ENCODE measurements at regions not wholly inside any gene's neighbourhood (a gene's known extent, or its start where the extent isn't known, plus 50 kb on each side); places are given as distances from the start of the nearest gene placed in this dataset.
"Not testable (repeated sequence)": the region's sequence is repeated elsewhere in the genome, so short reads cannot be mapped to it uniquely, and the experiment has no call there.

GRCh38 chr9:115680231-115680630, 473.4 kb upstream of the PAPPA start:
- DNase-seq: no peak

GRCh38 chr9:115681585-115681984, 472.0 kb upstream of the PAPPA start:
- no peak for DNase-seq

GRCh38 chr9:115686069-115686468, 467.5 kb upstream of the PAPPA start:
- DNase-seq: no peak

- no peak for DNase-seq
Measured at GRCh38 chr9:115687356-115687755, 466.2 kb upstream of the PAPPA start.

- no peak for DNase-seq
Measured at GRCh38 chr9:115689331-115689730, 464.3 kb upstream of the PAPPA start.

GRCh38 chr9:115690786-115691496, 462.6 kb upstream of the PAPPA start:
- DNase-seq: no peak

GRCh38 chr9:115691693-115692092, 461.9 kb upstream of the PAPPA start:
- no peak for DNase-seq

GRCh38 chr9:115692868-115693267, 460.7 kb upstream of the PAPPA start:
- not testable (repeated sequence) for DNase-seq

- DNase-seq: peak; percentile 18
Measured at GRCh38 chr9:115694014-115694413, 459.6 kb upstream of the PAPPA start.

GRCh38 chr9:115694991-115695390, 458.6 kb upstream of the PAPPA start:
- DNase-seq: no peak

GRCh38 chr9:115712981-115713380, 440.6 kb upstream of the PAPPA start:
- no peak for DNase-seq

GRCh38 chr9:115715666-115716065, 437.9 kb upstream of the PAPPA start:
- no peak for DNase-seq

GRCh38 chr9:115717298-115717697, 436.3 kb upstream of the PAPPA start:
- no peak for DNase-seq

GRCh38 chr9:115717711-115718173, 435.8 kb upstream of the PAPPA start:
- no peak for DNase-seq

- DNase-seq: no peak
Measured at GRCh38 chr9:115730396-115730795, 423.2 kb upstream of the PAPPA start.

GRCh38 chr9:115730845-115731244, 422.7 kb upstream of the PAPPA start:
- no peak for DNase-seq

GRCh38 chr9:115733318-115734110, 420.1 kb upstream of the PAPPA start:
- DNase-seq: no peak

GRCh38 chr9:115739096-115739875, 414.3 kb upstream of the PAPPA start:
- no peak for DNase-seq

GRCh38 chr9:115740986-115741385, 412.6 kb upstream of the PAPPA start:
- DNase-seq: no peak

GRCh38 chr9:115743709-115744605, 409.6 kb upstream of the PAPPA start:
- DNase-seq: no peak

GRCh38 chr9:115746496-115746895, 407.1 kb upstream of the PAPPA start:
- no peak for DNase-seq

- DNase-seq: no peak
Measured at GRCh38 chr9:115747731-115748130, 405.9 kb upstream of the PAPPA start.

Data from hematopoietic multipotent progenitor cell treated with erythropoietin and hydrocortisone succinate and interleukin-3 and kit ligand, for 4 days (in vitro differentiated cells).